WI38 (cell line): ENCODE measurements at regions not wholly inside any gene's neighbourhood (a gene's known extent, or its start where the extent isn't known, plus 50 kb on each side); places are given as distances from the start of the nearest gene placed in this dataset.

Experiments
- H3K4me3 ChIP-seq: 2 replicates; pipeline ENCODE4 v1.5.1; 2011; ENCODE audit warnings: low read depth, mild to moderate bottlenecking, control low read depth, low read length
- TF ChIP-seq, protein P1 (sequence below): IDR thresholded peaks from 2 replicates; pipeline ENCODE4 v1.5.1; 2012; ENCODE audit warnings: low read depth, mild to moderate bottlenecking, control low read depth, low read length

DNA sequence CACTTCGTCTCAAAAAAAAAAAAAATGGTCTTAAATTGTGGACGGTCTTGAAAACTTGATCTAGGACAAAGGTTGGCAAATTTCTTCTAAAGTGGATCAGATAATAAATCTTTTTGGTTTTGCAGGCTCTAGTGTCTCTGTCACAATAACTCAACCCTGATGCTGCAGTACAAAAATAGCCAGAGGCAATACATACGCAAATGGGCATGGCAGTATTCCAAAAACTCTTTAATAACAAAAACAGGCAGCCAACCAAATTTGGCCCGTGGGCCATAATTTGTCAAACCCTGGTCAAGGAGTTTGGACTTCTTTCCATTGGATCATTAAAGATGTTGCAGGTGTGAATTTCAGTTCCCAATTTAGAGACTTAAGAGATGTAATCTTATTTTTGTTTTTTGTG, 93.5 kb upstream of the MRI1 start:
- H3K4me3 ChIP-seq: no peak overlapping the region
- TF ChIP-seq, protein P1, sequence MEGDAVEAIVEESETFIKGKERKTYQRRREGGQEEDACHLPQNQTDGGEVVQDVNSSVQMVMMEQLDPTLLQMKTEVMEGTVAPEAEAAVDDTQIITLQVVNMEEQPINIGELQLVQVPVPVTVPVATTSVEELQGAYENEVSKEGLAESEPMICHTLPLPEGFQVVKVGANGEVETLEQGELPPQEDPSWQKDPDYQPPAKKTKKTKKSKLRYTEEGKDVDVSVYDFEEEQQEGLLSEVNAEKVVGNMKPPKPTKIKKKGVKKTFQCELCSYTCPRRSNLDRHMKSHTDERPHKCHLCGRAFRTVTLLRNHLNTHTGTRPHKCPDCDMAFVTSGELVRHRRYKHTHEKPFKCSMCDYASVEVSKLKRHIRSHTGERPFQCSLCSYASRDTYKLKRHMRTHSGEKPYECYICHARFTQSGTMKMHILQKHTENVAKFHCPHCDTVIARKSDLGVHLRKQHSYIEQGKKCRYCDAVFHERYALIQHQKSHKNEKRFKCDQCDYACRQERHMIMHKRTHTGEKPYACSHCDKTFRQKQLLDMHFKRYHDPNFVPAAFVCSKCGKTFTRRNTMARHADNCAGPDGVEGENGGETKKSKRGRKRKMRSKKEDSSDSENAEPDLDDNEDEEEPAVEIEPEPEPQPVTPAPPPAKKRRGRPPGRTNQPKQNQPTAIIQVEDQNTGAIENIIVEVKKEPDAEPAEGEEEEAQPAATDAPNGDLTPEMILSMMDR: no peak

GRCh38 chr19:13669780-13670355, 94.5 kb upstream of the MRI1 start:
- no peak overlapping the region for H3K4me3 ChIP-seq
- TF ChIP-seq, protein P1: no peak

GRCh38 chr19:13668964-13669363, 95.4 kb upstream of the MRI1 start:
- TF ChIP-seq, protein P1: no peak
- no peak overlapping the region for H3K4me3 ChIP-seq

DNA sequence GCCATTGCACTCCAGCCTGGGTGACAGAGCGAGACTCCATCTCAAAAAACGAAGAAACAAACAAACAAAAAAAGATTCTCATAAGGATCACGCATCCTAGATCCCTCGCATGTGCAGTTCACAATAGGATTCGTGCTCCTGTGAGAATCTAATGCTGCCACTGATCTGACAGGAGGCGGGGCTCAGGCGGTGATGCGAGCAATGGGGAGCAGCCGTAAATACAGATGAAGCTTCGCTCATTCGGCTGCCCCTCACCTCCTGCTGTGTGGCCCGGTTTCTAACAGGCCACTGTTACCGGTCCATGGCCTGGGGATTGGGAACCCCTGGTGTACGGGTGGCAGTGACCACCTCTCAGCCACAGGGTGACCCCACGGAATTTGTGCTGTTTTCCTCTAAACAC, 98.2 kb upstream of the MRI1 start:
- no peak overlapping the region for H3K4me3 ChIP-seq
- TF ChIP-seq, protein P1: no peak

DNA sequence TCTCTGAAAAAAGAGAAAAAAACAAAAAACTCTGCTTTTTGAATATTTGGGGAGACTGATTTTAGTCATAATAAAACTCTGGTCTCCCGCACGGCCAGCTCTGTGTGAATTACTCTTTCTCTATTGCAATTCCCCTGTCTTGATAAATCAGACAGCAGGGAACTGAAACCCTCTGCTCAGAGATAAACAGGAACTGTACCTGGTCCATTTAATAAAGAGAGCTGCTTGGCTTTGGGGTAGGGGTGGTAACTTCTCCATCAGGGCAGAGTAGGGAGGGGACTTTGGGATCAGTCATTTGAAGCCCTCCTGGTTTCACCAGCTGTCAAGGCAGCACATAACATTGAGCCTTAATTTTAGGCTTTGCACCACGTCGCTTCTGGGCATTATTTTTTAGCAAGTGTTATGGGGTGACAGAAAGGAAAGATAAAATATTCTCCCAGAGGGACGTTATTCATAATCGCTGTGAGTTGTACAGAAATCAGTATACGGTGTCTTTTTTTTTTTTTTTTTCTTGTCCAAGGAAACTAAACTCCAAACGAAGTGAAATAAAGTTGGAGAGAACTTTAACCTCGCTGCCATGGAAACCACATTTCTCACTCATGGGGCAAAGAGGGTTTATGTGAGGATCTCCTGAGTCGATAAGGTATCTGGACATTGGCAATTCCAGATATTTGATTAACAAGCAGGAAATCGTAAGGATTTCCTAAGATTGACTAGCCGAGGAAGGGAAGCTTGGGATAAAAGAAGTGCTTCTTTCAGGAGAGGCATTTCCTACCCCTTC, 99.0 kb upstream of the MRI1 start:
- TF ChIP-seq, protein P1: no peak
- H3K4me3 ChIP-seq: no peak overlapping the region

GRCh38 chr19:13652810-13653590, 111.3 kb upstream of the MRI1 start:
- no peak overlapping the region for H3K4me3 ChIP-seq

More at GRCh38 chr19:13652810-13653590, 111.3 kb upstream of the MRI1 start:
- TF ChIP-seq, protein P1: no peak
